Muscle of leg (tissue), 3 donors: ENCODE measurements at regions not wholly inside any gene's neighbourhood (a gene's known extent, or its start where the extent isn't known, plus 50 kb on each side); places are given as distances from the start of the nearest gene placed in this dataset.

Experiments
- DNase-seq: peaks from one replicate; pipeline ENCODE4 v3.0.0; 2013
- H3K27ac ChIP-seq: one replicate; pipeline ENCODE4 v1.5.1; 2013; ENCODE audit warnings: mild to moderate bottlenecking, low read length, control low read depth
- H3K27me3 ChIP-seq: one replicate; pipeline ENCODE4 v1.6.1; 2013; ENCODE audit warnings: low read length; ENCODE audit not compliant: control insufficient read depth, insufficient read depth
- H3K36me3 ChIP-seq: one replicate; pipeline ENCODE4 v1.6.1; 2013; ENCODE audit warnings: low read length; ENCODE audit not compliant: control insufficient read depth, insufficient read depth
- H3K4me1 ChIP-seq: one replicate; pipeline ENCODE4 v1.6.1; 2013; ENCODE audit warnings: low read length; ENCODE audit not compliant: control insufficient read depth, insufficient read depth
- H3K4me3 ChIP-seq: one replicate; pipeline ENCODE4 v1.5.1; 2013; ENCODE audit warnings: low read length, control low read depth
- H3K9me3 ChIP-seq: replicated peaks from 2 replicates; pipeline ENCODE4 v1.6.1; 2013; ENCODE audit warnings: low read depth, low read length; ENCODE audit not compliant: control insufficient read depth
- WGBS: methylation state at CpG from one replicate; pipeline ENCODE4 v1.1.5; 2013; ENCODE audit warnings: missing lambda C conversion rate; ENCODE audit not compliant: insufficient coverage; 5-methylcytosine and 5-hydroxymethylcytosine counted together

GRCh38 chr2:38427054-38427453 is 50.0 kb upstream of the ATL2 start:
- H3K27ac ChIP-seq = no peak overlapping the region
- 48% methylated on average over 3 of the region's 5 CpGs for WGBS
- peaks cover 4% of the 10 kb centered on the region for H3K4me1 ChIP-seq
- H3K4me3 ChIP-seq = no peak overlapping the region
- H3K36me3 ChIP-seq = no peaks in the 10 kb centered on the region
- no peak for DNase-seq
- no peaks in the 10 kb centered on the region for H3K9me3 ChIP-seq
- peaks cover 2% of the 10 kb centered on the region for H3K27me3 ChIP-seq
